Hindlimb muscle (tissue), 1 donor: ENCODE measurements at regions not wholly inside any gene's neighbourhood (a gene's known extent, or its start where the extent isn't known, plus 50 kb on each side); places are given as distances from the start of the nearest gene placed in this dataset.

ENCODE experiments used
- DNase-seq: peaks from one replicate; pipeline ENCODE4 v3.0.0-alpha.2; 2013

DNA sequence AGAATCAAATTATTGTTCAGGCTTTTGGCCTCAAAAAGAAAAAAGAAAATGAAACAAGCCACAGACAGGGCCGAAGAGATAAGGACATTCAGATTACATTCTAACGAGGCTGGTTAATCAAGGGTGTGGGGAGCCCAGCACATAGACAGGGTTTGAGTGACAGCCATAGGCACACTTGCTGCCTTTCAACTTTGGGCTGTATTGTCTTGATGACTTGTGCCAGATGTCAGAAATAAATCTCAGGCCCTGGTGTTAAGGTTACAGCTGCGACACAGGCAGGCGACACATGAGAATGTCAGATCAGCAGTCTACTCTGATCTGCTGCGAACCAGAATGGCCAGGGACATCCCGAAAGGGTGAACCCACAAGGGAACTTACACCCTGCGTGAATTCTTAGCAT is 231.2 kb upstream of the ARRDC4 start:
- no peak for DNase-seq

DNA sequence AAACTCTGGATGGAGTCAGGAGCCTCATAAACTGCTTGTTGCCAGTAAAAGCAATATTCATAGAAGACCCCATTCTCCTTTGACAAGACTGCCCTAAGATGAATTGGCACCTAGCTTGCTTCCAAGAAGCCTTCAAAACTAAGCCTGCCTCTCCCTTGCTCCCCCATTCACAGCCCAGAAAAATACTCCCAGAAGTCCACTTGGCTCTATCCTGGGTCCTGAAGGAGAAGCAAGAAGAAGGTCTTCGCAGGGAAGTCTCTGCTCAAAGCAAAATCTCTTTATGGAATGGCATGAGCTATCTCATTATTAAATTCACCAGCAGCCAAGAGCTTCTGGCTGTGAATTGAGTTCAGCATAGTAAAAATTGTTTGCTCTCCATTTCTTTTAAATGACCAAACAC is 230.2 kb upstream of the ARRDC4 start:
- DNase-seq = no peak

DNA sequence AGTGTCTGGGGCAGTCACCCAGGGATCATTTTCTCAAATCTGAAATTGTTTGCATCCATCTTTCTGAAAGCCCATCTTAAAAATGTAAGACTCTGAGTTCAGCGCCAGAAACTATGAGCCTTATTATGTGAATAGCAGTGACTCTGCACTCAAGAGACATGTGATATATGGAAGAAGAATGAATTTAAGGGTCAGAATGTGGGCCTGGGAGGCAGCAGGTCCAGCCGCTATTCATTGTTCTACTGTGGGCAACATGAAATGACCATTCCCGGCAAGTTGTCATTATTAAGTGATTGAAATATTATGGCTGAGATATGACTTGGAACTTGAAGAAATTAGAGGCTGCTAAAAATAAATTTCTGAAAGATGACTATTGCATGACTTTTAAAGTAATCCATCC is 228.6 kb upstream of the ARRDC4 start:
- no peak for DNase-seq

DNA sequence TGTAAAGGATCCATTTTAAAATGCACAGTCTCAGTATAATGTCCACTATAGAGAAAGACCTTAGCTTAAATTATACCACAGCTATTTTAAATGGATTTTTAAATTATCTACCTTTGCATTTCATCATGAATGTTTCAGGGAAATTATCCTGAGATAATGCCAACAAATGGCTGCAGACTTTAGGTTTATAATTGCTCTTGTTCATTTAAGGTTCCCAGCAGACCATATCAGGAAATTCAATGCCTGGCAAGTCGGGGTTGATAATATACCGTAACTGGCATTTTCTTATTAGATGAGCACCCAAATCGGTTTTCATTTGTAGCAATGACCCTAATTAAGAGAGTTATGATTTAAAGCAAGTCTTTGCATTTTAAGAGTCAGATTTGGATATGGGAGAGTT is 227.1 kb upstream of the ARRDC4 start:
- DNase-seq = no peak

DNA sequence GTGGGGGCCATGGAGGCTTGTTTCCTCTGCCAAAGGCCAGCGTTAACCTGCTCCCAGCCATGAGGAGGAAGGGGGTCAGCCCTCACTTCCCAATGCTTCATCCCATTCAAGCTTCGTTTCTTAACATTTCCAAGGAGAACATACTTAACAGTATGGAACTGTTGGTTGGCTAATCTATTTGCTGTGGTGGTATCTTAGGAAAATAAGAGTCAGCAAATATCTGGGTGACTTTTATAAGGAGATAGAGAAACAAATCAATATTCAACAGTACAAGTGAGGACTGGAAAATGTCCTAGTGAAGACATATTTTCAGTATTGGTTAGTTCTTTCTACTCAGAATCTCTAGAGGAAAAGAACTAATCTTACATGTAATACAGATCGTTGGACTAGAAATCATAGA is 223.8 kb upstream of the ARRDC4 start:
- no peak for DNase-seq

DNA sequence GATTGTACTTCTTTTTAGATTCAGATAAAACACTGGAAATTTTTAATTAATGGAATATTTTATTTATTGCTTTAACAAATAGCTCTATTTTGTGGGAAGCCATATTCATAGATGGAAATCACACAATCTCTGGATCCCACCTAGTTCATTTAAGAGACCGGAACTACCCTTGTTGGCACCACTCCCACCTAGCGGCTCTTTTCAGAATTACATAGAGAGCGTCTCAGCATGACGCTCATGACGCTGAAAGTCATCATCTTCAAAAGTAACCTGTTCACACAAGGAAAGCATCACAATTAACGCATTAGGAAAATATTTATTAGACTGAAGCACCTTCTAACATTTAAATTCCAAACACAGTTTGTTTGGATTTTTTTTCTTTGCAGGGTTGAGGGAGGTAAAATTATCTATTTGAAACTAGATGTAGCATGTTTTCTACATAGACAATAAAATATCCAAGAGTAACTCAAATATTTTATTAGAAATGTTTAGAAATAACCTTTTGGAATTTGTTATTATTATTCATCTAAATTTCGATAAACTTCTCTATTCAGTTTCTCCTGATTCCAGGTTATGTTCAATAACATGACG is 214.9 kb upstream of the ARRDC4 start:
- DNase-seq = no peak

DNA sequence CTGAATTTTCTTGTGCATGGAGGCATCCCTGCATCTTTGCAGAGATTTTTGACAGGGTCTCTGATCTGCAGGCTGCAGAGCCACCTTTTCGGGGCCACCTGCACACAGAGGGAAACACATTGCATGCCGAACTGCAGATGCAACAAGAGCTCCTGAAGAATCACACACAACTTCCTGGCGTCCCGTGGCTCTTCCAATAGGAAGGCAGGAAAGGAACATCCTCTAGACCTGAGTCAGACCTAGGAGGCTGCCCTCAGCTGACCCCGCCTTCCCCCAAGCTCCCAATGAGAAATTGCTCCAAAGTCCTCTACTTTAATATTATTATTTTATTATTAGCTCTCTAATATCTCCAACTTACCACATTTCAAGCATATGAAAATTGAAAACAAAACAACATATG is 213.2 kb upstream of the ARRDC4 start:
- DNase-seq = no peak

DNA sequence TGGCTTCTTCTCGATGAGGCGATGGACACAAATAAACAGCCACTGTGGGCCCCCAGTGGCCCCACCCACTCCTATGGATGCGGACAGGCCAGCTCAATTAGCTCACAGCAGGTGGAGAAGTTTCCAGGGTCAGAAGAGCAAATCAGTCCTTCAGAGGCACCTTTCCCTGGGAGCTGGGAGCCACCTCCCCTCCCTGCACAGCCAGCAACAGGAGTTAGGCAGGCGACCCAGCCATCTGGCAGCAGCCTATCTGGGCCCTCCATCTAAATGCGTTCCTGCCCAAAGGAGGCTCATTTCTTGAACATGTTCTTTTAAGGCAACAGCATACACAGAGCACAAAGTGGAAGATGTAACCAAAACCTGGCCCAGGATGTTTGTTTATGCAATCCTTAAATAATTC is 211.9 kb upstream of the ARRDC4 start:
- no peak for DNase-seq

DNA sequence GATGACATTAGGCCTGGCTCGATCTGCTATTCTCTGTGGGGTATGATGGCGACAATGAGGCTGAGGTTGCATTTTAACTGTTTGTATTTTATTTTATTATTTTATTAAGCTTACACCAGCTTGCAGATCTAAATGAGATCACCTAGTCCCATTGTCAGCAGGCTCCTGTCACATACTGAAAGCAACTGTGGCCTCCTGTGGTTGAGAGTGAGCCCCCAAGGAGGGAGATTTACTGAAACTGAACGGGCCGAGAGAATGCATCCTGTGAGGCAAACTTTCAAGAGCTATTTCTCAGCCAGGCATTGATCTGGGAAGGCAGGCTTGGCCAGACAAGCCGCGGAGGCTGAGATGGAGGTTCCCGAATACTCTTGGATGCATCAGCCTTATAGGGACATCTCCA is 210.4 kb upstream of the ARRDC4 start:
- DNase-seq = no peak

DNA sequence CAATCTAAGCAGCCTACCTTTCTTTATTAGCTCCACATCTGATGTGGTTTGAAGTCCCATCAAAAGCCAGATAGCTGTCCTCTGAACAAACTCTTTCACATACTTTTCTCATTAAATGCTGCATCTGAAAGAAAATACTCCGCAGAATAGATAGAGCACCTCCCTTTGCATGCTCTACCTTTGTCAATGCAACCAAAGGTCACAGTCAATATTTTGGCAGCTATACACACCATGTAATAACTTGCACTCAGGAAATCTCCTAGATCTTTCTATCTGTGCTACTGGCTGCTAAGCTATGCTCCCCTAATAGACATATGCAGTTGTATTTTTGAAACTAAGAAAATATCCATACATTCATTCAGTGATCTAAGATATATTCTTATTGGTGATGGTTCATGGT is 204.8 kb upstream of the ARRDC4 start:
- no peak for DNase-seq

DNA sequence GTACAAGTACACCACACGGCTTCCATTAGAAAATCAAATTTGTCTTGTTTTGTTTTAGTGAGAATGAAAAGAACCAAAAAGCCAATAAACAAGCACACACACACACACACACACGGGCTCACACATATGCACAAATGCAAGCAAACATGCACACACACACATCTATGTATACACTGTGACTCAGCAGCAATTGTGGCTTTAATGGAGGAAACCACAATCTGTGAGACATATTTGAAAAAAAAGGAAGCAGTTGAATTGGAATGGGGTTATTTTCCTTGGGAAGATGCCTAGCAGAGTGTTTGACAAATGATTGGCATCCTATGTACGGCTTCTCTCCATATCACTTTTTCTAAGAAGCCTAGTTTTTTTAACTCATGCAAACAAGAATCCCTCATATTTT is 201.1 kb upstream of the ARRDC4 start:
- no peak for DNase-seq

DNA sequence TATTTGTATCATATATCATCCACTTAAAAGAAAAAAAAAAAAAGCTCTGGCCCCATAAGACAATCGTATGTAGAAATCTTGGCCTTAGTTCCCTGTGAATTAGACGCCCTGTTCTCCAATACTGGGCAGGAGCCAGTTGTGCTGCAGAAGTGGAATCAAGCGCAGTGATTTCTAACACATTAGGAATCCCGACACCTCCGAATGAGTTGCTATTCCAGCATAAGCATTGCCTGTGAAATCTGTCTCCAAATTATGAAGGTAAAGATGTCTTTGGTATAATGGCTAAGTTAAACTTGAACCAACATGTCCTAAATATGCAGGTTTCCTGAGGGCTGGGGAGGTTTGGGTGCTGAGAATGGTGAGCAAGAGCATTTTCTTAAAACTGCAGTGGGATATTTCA is 199.4 kb upstream of the ARRDC4 start:
- DNase-seq = peak; percentile 7

DNA sequence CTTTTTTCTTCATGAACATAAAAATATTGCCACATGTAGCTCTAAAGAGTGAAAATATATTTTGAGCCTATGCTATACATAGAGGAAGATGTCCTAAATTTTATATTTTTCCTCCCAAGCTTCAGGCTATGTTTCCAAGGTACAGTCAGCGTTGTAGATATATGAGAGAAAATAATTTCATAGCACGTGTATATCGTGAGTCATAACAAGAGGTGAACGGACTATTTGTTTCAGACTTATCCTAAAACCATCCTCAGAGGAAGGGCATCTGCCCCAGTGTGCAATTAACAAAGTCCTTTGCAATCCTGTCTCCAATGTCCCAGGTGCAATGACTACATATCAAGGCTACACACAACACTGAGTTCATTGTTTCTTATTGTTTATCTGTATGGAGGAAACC is 177.3 kb upstream of the ARRDC4 start:
- DNase-seq = no peak

DNA sequence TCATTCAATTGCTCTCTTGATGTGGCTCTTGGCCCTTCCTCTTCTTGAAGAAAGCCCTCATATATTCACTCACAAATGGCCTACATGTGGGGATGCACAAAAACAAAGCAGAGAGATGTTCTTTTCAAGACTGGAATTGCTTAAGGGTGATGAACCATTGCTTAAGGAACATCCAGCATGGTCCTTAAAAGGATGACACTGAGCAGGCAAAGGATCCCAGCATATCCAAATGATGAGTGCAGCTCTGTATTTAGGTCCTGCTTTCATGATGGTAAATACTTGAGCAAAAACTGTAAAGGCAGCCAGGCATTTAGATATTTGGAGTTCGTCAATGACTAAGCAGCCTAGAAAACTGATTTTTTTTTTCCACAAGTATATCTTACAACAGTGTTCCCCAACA is 173.8 kb upstream of the ARRDC4 start:
- DNase-seq = no peak

DNA sequence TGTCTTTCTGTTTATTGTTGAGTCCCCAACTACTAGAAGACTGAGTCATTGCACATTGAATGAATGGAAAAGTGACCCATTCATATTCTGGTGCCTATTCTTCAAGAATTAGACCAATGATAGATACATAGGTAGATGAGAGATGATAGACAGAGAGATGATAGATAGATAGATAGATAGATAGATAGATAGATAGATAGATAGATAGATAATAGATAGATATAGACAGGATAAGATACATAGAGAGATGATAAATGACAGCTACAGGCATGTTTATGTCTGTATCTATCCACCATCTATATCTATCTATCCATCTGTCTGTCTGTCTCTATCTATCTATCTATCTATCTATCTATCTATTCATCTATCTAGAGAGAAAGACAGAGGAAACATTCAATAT is 170.3 kb upstream of the ARRDC4 start:
- DNase-seq = no peak

DNA sequence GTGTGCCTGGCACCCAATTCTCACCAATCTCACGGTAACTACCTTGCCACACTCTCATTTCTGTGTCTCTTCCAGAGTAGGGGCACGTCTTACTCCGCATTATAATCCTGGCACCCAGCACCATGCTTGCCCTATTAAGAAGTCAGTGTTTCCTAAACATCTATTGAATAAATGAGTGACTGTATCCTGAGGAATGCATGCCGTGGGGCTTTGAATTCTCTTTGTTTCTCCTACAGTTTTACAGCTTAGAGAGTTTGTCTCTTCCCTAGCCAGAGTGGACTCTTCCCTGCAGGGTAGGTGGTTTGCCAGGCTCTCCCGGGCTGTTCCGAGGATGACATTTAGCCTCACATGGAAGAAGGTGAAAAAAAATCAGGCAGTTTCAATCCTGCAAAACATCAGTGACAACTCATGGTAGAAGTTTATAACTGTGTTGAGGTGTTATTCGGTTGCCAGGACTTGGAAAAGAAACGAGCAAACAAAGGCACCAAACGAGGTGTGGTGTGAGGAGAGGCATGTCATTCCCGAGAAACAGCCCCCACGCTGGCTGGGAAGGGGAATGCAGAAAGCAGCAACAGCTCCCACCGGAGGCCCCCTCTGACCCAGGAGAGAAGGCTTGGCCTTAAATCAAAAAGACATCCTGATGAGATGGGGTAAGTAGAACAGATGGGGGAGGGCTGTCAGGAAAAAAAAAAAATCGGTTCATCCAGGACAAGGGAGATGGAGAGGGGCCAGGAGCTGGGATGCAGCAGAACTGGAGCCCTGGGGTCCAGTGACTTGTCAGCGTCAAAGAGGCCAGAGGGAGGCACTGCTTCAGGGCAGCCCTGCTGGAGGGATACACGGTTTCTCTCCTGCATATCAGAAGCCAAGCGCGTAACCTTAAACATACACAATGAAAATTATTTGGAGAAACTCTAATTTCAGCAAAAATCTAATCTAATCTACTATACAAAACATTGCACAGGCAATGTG is 168.4 kb upstream of the ARRDC4 start:
- no peak for DNase-seq

DNA sequence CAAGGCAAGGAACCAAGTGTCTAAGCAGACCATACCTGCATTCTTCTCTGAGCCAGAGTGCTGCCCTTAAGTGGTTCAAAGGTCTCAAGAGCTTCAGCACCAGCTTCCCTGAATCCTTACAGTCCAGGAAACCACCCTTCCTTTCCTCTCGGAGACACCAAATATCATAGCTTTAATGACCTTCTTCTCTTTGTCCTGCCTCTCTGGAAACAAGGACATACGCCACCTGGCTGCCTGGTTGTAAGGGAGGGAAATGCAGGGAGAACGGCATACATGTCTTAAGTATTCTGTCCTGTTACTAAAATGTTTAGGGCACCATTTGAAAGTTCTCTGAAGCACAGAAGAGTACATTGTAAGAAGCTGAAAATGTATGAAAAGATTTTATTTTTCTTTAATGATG is 155.6 kb upstream of the ARRDC4 start:
- DNase-seq = no peak

DNA sequence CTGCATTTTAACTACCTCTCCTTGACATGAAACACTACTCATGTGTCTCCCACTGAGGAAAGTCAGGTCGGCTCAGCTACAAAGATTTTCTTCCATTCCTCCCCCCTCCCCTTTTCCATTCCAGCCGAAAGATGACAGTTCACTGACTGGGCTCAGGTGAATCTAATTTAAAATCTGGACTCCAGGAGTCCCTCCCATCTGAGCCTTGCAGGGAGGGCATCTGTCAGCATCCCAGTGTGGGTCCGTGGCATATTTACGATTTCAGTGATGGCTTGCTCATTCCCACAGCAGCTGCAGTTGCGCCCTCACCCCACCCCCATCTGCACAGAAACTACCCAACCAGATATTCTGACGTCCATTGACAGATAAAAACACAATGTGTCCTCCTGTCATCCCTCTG is 153.7 kb upstream of the ARRDC4 start:
- no peak for DNase-seq

DNA sequence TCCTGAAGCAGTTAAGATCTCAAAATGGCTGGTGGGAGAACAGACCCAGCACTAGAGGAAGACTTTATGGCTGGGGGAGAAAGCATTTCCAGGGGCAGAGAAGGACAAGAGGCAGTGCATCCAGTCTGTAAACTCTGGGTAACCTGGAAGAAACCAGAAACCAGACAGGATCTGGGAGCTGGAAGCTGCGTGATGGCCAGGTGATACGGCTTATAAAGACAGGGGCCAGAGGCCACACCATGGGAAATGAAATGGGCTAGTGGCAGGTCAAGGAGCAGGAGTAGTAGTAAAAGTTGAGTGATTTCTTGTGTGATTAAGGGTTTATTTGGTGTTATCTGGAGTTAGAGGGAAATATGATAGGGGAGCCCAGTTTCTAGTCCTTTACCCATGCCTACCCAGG is 144.7 kb upstream of the ARRDC4 start:
- no peak for DNase-seq

DNA sequence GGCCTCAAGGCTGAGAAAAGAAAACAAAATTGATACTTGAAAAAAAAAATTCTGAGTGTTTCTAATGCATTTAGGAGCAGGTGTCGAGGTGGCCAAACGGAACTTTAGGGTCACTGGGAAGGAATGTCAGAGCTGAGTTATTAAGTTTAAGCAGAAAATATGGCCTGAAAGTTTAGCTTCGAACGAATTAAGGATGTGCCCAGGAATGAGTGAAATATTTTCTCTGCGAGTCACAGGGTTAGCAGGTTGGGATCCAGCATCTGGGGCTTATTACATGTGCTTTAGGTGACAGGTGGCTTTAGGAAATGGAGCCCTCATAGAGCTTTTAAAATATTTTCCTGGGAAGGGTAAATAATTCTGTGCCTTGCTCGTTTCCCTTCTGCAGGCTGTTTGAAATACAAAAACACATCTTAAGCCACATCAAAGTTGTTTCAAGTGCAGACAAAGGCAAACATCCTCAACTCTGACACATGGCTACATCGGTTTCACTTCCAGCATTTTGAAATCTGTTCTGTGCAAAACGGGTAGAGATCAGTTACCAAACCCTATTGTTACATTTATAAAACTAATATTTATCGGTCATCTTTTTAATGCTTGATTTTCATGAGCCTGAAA is 143.1 kb upstream of the ARRDC4 start:
- DNase-seq = no peak

DNA sequence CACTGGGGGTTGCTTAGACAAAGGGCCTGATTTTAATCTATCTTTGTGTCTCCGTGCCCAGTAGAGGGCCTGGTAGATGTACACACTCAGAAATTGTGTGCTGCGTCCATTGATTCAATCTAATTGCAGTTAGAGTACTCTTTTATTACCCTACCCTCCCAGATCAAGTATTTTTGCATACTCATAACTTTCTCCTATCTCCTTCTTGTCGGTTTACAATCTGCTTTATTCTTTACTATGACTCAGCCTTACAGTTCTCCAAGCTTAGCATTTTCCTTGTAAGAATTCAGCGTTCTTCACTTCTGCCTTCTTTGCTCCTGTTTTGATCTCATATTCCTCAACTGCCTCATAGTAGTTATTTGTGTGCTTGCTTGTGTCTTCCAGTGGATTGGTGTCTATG is 124.5 kb upstream of the ARRDC4 start:
- no peak for DNase-seq

DNA sequence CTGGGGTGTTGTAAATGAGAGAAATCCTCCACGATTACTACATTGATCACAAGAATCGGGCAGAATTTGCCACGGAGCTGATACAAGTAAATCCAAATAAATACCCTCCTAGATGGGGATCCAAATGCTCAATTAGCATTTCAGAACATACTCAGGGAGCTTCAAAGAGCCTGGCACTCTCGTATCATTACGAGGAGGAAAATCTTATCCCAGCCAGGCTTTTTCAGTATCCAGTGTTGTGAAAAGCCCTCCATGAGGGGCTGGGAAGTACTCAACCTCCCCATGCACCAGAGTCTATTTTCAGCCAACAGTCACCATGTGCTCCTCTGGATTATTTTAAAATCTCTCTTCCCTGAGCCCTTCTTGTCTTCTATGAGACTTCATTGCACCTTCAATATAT is 122.6 kb upstream of the ARRDC4 start:
- DNase-seq = no peak

DNA sequence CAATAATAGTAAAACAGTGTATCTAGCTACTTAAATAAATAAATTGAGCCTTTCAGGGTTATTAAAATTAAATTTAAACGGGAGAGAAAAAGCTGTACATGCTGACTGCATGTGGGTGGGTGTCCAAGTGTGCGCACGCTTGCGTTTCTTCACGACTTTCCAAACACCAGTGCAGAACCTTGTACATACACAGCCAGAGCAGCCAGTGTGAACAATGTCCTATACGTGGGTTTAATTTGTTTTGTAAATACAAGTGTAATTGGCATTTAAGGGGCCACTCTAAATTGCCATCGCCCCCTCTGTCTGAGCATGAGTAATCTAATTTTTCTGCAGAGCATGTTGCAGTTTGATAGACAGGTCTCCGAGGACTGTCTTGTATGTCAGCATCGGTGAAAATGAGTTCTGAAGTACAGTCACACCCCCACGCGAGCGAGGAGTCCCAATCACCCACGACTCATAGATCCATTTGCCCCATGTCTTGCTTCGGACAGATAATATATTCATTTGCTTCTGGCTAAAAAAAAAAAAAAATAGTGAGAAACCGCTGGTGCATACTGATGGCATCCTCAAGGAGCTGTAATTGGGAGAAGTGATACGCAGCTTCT is 121.8 kb upstream of the ARRDC4 start:
- DNase-seq = no peak

DNA sequence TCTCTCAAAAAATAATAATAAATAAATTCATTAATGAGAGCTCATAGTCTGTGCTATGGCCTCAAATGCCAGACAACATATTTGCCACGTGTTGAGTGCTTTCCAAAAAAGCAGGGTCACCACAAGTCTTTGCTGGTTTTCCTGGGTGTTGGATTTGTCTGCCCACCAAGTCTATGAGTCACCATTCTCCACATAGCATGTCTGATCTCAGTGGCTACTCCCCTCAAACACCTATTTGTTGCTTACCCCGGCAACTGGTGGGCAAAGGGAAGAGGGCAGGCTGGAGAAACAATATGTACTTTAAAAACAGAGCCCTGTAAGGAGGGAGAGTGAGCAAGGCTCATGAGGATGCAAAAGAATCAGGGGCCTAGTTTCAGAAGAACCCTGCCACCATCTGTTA is 120.0 kb upstream of the ARRDC4 start:
- DNase-seq = no peak
